ENCODE measurements at regions not wholly inside any gene's neighbourhood (a gene's known extent, or its start where the extent isn't known, plus 50 kb on each side); places are given as distances from the start of the nearest gene placed in this dataset.

DNA sequence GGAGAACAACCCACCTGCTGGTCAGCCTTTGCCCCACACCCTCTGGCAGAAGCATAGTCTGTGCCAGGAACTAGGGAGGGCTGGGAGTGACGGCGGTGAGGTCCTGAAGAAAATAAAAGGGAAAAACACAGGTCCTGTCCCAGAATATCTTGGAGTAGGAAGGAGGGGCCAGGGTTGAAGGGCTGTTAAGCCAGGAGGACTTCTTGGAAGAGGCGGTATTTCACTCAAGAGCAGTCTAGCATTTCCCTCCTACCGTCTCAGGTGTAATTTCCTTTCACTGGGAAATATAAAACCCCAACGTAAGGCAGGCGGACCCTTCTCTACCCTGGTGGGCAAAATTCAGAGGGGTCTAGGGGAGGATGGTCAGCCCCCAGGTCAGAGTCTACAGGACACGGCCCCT, 72.7 kb upstream of the TTC34 start:
- peaks cover 4% of the 10 kb centered on the region for H3K9me3 Mint-ChIP-seq
- H3K4me1 Mint-ChIP-seq (ENCODE audit: low read depth in 2 of 2): no peaks in the 10 kb centered on the region
- no peak for DNase-seq (ENCODE audit: low spot score)
- no peak overlapping the region for H3K27ac Mint-ChIP-seq
- H3K4me3 Mint-ChIP-seq: no peak overlapping the region
- peaks cover 4% of the 10 kb centered on the region for H3K36me3 Mint-ChIP-seq
- H3K27me3 Mint-ChIP-seq: no peaks in the 10 kb centered on the region
- ATAC-seq: no peak

DNA sequence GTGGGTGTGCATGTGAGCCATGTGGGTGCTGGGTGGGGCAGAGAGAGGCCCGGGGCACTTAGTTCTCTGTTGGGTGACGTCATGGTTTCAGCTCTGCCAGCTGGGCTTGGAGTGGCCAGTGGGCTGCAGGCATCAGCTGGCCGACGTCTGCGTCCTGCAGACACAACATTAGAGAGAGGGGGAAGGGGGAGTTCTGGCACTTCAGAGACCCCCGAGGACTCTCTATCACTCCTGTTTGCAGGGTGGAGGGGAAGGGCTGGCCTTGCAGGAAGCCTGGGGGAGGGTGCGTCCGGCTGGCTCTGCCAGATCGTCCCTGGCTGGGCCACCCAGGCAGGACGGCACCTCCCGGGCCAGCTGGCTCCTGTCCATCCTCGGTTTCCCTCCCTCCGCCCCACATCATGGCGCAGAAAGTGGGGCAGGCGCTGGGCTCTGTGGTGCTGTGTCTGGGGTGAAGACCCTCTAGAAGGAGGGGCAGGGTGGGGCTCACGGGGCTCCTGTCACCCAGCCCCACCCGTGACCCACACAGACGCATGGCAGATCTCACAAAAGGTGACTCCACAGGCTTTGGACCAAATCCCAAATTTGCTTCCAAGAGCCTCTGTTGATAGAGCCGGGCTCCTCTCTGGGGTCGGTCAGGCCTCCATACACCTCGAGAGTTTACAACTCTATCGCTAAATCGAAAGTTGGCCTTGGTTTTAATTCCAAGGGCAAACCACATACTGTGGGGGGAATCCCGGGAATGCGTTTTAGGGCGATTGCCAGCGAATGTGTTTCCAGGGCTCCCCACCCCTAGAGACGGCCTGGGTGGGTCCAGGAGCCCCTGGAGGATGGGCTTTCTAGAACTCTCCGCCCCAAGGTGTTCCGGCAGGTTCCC, 73.4 kb upstream of the TTC34 start:
- no peak overlapping the region for H3K27ac Mint-ChIP-seq
- H3K9me3 Mint-ChIP-seq: peaks cover 4% of the 10 kb centered on the region
- no peak for DNase-seq (ENCODE audit: low spot score)
- H3K36me3 Mint-ChIP-seq: peaks cover 4% of the 10 kb centered on the region
- no peak for ATAC-seq
- H3K27me3 Mint-ChIP-seq: no peaks in the 10 kb centered on the region
- H3K4me3 Mint-ChIP-seq: no peak overlapping the region
- no peaks in the 10 kb centered on the region for H3K4me1 Mint-ChIP-seq (ENCODE audit: low read depth in 2 of 2)

DNA sequence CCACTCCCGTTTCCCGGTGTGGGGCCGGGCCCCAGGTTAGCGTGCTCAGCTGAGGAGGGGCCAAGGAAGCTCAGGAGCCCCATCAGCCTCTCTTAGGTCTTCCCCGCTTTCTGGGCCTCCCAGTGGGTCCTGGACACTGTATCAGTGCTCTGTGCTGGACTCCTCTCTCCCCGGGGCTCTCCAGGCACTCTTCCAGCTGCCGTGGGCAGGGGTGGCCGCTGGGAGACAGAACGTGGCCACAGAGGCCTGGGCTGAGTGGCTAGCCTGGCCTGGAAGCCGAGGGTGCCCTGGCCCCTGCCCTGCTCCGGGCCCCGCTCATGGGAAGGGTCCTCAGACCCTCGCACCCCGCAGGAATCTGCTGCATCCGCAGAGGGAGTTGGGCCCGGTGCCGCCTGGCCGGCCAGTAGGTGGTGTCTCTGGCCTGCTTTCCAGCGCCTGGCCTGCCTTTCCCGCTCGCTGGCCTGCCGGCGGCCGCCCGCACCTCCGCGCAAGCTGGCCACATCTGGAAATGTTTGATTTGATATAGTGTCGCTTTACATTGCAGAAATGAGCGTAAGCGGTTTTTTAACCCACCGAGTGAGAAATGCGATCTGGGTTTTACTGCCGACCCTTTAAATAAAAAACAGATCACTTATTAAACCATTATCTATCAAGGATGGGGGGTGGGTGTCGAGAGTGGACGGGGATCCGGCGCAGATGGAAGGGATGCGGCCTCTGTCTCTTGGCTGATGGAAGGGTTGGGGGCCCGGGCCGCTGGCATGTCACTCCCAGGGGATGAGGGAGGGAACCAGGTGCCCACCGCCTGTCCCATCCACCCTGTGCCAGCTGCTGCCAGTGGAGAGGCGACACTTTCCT, 74.4 kb upstream of the TTC34 start:
- H3K36me3 Mint-ChIP-seq: peaks cover 4% of the 10 kb centered on the region
- DNase-seq (ENCODE audit: low spot score) (no peak), ATAC-seq (no peak)
- H3K27ac Mint-ChIP-seq: no peak overlapping the region
- no peaks in the 10 kb centered on the region for H3K27me3 Mint-ChIP-seq
- H3K4me3 Mint-ChIP-seq: no peak overlapping the region
- H3K9me3 Mint-ChIP-seq: peaks cover 4% of the 10 kb centered on the region
- no peaks in the 10 kb centered on the region for H3K4me1 Mint-ChIP-seq (ENCODE audit: low read depth in 2 of 2)

DNA sequence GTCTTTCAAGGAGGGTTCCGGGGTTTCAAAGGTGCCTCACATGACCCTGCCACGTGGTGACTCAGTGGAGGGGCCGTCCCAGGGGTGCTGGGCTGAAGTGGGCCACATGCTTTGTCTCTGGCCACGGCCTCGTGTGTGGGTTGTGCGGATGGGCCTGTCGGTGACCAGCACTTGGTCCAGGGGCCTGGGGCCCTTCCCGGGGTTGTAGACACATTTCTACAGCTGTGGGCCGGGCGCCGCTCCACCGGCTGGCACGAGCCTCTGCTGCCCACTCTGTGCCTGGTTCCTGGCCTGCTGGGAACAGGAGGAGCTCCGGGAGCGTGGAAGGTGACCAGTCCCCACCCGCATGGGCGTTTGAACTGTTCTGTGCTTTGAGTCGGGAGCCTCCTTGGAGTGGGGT, 75.4 kb upstream of the TTC34 start:
- Mint-ChIP-seq H3K27ac (no peak overlapping the region), H3K9me3 (peaks cover 4% of the 10 kb centered on the region), H3K27me3 (no peaks in the 10 kb centered on the region), H3K36me3 (peaks cover 4% of the 10 kb centered on the region), H3K4me3 (no peak overlapping the region), H3K4me1 (ENCODE audit: low read depth in 2 of 2) (no peaks in the 10 kb centered on the region)
- ATAC-seq (no peak), DNase-seq (ENCODE audit: low spot score) (no peak)

DNA sequence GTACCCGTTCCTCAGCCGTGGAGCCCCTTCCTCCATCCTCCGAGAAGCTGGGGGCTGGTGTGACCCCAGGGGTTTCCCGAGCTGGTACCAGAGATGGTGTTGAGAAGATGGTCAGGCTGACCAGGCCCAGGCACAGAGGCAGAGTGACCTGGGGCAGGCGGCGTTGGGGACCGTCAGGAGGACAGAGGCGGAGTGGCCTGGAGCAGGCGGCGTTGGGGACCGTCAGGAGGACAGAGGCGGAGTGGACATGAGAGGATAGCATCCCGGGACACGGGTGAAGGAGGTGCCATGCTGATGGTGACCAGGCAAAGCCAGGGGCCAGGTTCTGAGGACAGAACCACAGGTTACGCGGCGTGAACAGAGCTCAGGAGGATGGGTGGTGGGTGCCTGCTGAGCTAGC, 75.9 kb upstream of the TTC34 start:
- peaks cover 4% of the 10 kb centered on the region for H3K36me3 Mint-ChIP-seq
- ATAC-seq (no peak), DNase-seq (ENCODE audit: low spot score) (no peak)
- peaks cover 4% of the 10 kb centered on the region for H3K9me3 Mint-ChIP-seq
- no peak overlapping the region for H3K27ac Mint-ChIP-seq
- H3K4me3 Mint-ChIP-seq: no peak overlapping the region
- no peaks in the 10 kb centered on the region for H3K4me1 Mint-ChIP-seq (ENCODE audit: low read depth in 2 of 2)
- H3K27me3 Mint-ChIP-seq: no peaks in the 10 kb centered on the region

DNA sequence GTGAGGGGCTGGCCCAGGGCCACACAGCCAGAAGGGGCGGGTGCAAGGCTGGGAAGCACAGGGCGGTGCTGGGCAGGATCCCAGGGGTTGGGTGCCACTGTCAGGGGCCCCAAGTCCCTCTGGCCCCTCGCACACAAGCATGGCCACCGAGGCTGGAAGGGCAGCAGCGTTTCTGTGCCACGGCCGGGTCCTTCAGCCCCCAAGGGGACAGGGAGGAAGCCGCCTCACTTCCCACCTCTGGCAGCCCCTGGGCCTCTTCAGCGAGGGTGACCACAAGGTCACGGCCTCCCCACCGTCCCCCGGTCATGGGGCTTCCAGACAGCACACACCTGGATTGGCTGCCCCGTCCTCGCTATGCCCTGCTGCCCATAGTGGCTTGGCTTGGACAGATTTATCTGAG, 77.1 kb upstream of the TTC34 start:
- Mint-ChIP-seq H3K9me3 (no peaks in the 10 kb centered on the region), H3K4me1 (ENCODE audit: low read depth in 2 of 2) (no peaks in the 10 kb centered on the region), H3K27me3 (no peaks in the 10 kb centered on the region), H3K36me3 (no peaks in the 10 kb centered on the region), H3K4me3 (no peak overlapping the region), H3K27ac (no peak overlapping the region)
- DNase-seq (ENCODE audit: low spot score) (no peak), ATAC-seq (no peak)

DNA sequence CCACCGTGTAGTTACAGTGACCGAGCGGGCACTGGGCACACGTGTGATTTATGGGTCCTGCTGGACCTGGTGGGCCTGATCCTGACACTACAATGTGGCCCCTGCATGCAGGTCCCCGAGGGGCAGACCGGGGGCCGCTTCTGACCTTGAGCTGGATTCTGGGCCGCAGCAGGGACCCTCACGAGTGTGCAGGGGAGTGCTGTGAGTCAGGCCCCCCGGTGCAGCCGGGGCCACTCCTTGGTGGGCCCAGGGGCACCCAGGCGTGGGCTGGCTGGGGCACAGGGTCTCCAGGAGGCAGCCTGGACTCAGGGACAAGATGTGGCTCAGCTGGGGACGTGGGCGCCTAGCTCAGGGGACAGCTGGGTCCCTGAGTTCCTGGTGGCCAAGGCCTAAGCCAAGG, 77.5 kb upstream of the TTC34 start:
- DNase-seq (ENCODE audit: low spot score) (no peak), ATAC-seq (no peak)
- Mint-ChIP-seq H3K4me1 (ENCODE audit: low read depth in 2 of 2) (no peaks in the 10 kb centered on the region), H3K27ac (no peak overlapping the region), H3K4me3 (no peak overlapping the region), H3K27me3 (no peaks in the 10 kb centered on the region), H3K36me3 (no peaks in the 10 kb centered on the region), H3K9me3 (no peaks in the 10 kb centered on the region)

DNA sequence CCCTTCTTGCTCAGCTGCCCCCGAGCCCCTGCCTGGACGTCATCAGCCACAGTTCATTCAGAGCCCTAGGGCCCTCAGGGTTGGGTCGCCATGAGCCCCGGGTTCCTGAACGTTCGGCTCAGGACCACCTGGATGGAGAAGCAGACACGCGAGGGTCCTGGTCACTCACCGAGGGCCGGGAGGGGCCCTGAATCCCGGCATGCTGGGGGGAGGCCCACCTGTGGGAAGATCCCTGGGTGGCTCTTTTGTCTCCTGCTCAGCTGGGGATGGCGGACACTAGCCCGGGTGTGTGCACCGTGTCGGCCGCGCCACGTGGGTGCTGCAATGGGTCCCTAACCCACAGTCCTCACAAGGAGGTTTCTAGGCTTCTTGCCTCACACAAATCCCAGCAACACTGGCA, 78.1 kb upstream of the TTC34 start:
- no peaks in the 10 kb centered on the region for H3K36me3 Mint-ChIP-seq
- DNase-seq (ENCODE audit: low spot score) (no peak), ATAC-seq (no peak)
- no peaks in the 10 kb centered on the region for H3K9me3 Mint-ChIP-seq
- H3K27ac Mint-ChIP-seq: no peak overlapping the region
- H3K4me3 Mint-ChIP-seq: no peak overlapping the region
- H3K27me3 Mint-ChIP-seq: no peaks in the 10 kb centered on the region
- no peaks in the 10 kb centered on the region for H3K4me1 Mint-ChIP-seq (ENCODE audit: low read depth in 2 of 2)

DNA sequence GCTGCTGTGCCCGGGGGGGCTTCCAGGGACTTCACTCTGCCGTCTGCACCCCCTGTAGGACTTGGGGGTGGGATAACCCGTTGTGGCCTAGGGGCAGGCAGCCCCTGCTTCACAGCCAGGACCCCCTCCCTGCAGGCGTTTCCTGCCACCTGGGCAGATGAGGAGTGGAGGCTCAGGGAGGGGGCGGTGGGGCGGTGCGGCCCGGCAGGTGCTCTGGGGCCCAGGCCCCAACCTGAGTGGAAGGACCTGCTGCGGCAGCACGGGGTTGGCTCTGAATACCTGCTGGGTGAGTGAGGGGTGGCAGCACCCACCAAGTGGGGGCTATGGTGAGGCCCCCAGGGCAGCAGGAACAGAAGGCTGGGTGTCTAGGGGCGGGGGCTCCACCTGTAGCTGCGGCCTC, 78.6 kb upstream of the TTC34 start:
- H3K4me1 Mint-ChIP-seq (ENCODE audit: low read depth in 2 of 2): no peaks in the 10 kb centered on the region
- no peak overlapping the region for H3K4me3 Mint-ChIP-seq
- ATAC-seq: no peak
- DNase-seq (ENCODE audit: low spot score): no peak
- no peaks in the 10 kb centered on the region for H3K27me3 Mint-ChIP-seq
- H3K36me3 Mint-ChIP-seq: no peaks in the 10 kb centered on the region
- no peak overlapping the region for H3K27ac Mint-ChIP-seq
- no peaks in the 10 kb centered on the region for H3K9me3 Mint-ChIP-seq

DNA sequence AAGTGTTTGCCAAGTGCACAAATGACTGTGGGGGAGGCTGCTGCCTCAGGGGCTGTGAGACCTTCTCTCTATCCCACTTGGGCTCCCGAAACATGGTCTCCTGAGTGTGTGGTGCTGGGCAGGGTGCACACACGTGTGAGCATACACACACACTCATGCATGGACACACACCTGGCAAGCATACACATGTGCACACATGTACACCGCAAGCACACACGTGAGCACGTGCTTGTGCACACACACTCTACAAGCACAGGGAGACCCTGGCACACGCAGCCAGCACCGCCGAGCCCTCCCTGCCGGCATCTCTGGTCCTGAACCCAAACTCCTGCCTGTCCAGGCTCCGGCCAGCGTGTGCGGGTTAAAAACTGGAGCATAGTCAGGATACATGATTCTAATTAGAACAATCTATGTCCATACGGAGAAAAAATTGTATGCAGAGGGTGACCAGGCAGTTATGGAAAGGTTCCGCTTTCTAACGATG, 79.4 kb upstream of the TTC34 start:
- Mint-ChIP-seq H3K36me3 (no peaks in the 10 kb centered on the region), H3K4me1 (ENCODE audit: low read depth in 2 of 2) (no peaks in the 10 kb centered on the region), H3K4me3 (no peak overlapping the region), H3K9me3 (no peaks in the 10 kb centered on the region), H3K27ac (no peak overlapping the region), H3K27me3 (peaks cover 0 to 2% of the 10 kb centered on the region in 2 donors)
- no peak for ATAC-seq
- DNase-seq (ENCODE audit: low spot score): no peak

DNA sequence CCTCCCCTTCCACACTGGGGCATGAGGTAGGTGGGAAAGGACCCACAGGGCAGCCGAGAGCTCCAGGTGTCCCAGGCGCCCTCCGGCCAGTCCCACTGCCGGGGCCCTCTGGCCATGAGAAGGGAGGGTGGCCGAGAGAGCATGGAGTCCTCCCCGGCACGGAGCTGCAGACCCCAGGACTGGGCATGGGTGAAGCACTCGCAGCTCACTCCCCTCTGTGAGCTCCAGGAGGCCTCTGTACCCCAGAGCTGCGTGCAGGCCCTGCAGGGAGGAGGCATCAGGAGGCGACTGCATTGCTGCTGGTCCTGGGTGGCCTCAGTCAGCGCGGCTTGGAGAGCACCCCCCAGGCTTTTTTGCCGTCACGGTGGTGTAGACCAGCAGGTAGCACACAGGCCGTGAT, 80.1 kb upstream of the TTC34 start:
- no peak for DNase-seq (ENCODE audit: low spot score)
- Mint-ChIP-seq H3K36me3 (no peaks in the 10 kb centered on the region), H3K27ac (no peak overlapping the region), H3K27me3 (peaks cover 0 to 2% of the 10 kb centered on the region in 2 donors), H3K9me3 (no peaks in the 10 kb centered on the region), H3K4me3 (no peak overlapping the region), H3K4me1 (ENCODE audit: low read depth in 2 of 2) (no peaks in the 10 kb centered on the region)
- no peak for ATAC-seq

DNA sequence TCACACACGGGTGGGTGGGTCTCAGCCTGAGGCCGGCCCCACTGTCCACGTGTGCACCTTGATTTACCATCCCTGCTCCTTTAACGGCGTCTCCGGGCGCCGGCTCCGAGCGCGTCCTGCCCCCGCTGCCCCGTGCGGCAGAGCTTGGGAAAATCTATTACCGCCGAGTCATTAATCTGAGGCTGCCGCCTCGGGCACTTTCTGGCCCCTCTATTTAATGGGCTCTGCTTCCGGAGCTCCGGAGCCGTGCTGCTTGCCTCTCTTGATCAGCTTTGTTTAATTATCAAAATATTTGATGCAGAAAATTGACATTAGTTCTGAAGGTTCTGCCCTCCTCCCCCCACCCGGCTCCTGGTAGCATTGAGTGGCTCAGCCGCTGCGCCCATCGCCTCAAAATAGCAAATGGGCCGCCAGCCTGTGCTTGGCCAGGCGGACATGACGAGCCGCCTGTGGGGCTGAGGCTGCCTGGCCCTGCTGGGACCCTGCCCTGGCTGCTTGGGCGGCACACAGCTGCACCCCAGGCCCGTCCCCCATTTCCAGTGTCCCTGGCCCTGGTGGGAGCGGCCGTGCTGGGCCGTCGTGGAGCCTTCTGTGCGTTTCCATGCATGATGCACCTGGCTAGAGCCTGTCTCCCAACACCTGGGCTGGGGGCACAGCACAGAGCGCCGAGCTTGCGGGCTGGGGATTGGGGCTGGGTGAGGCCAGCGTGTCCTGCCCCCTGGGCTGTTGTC, 81.6 kb upstream of the TTC34 start:
- no peaks in the 10 kb centered on the region for H3K9me3 Mint-ChIP-seq
- H3K27me3 Mint-ChIP-seq: peaks cover 0 to 2% of the 10 kb centered on the region in 2 donors
- DNase-seq (ENCODE audit: low spot score): no peak
- H3K4me3 Mint-ChIP-seq: no peak overlapping the region
- no peak for ATAC-seq
- no peak overlapping the region for H3K27ac Mint-ChIP-seq
- H3K36me3 Mint-ChIP-seq: no peaks in the 10 kb centered on the region
- H3K4me1 Mint-ChIP-seq (ENCODE audit: low read depth in 2 of 2): no peaks in the 10 kb centered on the region

DNA sequence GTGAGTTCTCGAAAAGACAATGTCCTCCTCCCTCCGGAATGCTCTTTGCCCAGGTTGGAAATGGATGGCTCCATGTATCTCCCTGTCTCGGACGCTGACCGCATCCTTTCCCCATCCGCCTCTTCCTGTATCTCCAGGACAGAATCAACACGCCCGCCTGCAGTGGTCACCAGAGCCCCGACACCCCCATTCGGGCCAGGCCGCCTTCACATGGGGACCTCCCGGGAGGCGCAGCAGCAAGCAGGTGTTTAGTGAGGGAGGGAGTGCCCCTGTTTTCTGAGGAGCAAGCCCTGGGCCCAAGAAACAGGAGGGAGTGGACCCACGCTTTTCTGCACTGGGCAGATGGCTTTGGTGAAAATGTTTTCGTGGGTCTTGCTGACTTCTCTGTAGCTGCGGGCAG, 83.5 kb upstream of the TTC34 start:
- ATAC-seq: no peak
- Mint-ChIP-seq H3K4me3 (no peak overlapping the region), H3K4me1 (ENCODE audit: low read depth in 2 of 2) (no peaks in the 10 kb centered on the region), H3K27ac (no peak overlapping the region), H3K36me3 (no peaks in the 10 kb centered on the region), H3K27me3 (peaks cover 0 to 8% of the 10 kb centered on the region in 2 donors), H3K9me3 (no peaks in the 10 kb centered on the region)
- no peak for DNase-seq (ENCODE audit: low spot score)

DNA sequence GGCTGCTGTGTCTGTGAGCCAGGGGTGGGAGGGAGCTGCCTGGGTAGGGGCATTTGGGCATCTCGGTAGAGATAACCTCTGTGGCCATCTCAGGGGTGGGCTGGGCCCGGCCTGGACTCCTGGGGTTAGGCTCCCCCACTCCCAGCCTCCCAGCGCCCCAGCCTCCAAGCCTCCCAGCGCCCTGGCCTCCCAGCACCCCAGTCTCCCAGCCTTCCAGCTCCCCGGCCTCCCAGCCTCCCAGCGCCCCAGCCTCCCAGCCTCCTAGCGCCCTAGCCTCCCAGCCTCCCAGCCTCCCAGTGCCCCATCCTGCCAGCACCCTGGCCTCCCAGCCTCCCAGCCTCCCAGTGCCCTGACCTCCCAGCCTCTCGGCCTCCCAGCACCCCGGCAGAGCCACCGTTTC, 85.1 kb upstream of the TTC34 start:
- DNase-seq (ENCODE audit: low spot score): no peak
- Mint-ChIP-seq H3K27me3 (peaks cover 0 to 8% of the 10 kb centered on the region in 2 donors), H3K36me3 (no peaks in the 10 kb centered on the region), H3K4me1 (ENCODE audit: low read depth in 2 of 2) (no peaks in the 10 kb centered on the region), H3K27ac (no peak overlapping the region), H3K4me3 (no peak overlapping the region), H3K9me3 (no peaks in the 10 kb centered on the region)
- ATAC-seq: no peak

Data from natural killer cell treated with Interleukin-12 subunit alpha and Interleukin-12 subunit beta and Interleukin-15 and Interleukin-18, amount 100 ng/mL, for 72 hours (primary cell).